GM18499 (cell line): ENCODE measurements at regions not wholly inside any gene's neighbourhood (a gene's known extent, or its start where the extent isn't known, plus 50 kb on each side); places are given as distances from the start of the nearest gene placed in this dataset.

ENCODE experiments used
- ATAC-seq: cut with Tn5 transposase; IDR thresholded peaks from one replicate; pipeline ENCODE4 v1.9.1; 2021; ENCODE audit warnings: moderate number of reproducible peaks; ENCODE audit not compliant: insufficient read depth, unreplicated experiment

GRCh38 chr19:29320618-29321017, 107.7 kb upstream of the UQCRFS1 start:
- no peak for ATAC-seq

GRCh38 chr19:29321116-29321515, 108.2 kb upstream of the UQCRFS1 start:
- no peak for ATAC-seq

DNA sequence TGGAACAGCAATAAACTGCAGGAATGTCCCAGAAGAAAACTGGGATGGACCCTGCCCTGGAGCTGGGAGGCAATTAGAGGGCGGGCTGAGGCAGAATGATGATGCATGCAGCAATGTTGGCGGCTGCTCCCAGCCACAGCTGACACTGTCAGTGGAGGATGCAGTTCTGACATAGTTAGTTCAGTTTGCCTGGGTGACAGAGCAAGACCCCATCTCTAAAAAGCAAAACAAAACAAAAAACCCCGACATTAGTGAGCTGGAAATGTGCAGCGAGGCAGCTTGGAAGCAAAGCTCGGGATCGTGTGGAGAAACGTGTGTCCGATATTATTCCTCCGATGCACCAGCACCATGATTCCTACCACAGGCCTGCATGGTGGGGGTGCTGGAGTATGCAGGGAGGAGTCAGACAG, 110.1 kb upstream of the UQCRFS1 start:
- no peak for ATAC-seq

GRCh38 chr19:29323440-29324290, 110.7 kb upstream of the UQCRFS1 start:
- no peak for ATAC-seq

DNA sequence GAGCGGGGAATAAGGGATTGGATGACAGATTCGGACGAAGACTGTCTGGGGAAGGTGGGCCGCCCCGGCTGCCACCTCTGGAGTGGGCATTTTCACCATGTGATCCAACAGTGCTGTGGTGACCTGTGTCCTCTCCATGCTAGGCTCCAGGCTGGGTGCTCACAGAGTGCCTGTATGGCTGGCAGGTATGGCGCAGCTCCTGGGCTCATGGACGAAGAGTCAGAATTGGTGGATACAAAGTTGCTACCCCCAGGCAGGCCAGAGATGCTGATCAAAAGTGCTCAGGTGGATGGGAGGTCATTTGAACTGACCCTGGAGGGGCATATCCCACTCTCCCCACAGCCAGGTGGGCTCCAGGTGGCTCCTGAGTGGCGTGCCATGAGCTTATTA, 111.3 kb upstream of the UQCRFS1 start:
- no peak for ATAC-seq

DNA sequence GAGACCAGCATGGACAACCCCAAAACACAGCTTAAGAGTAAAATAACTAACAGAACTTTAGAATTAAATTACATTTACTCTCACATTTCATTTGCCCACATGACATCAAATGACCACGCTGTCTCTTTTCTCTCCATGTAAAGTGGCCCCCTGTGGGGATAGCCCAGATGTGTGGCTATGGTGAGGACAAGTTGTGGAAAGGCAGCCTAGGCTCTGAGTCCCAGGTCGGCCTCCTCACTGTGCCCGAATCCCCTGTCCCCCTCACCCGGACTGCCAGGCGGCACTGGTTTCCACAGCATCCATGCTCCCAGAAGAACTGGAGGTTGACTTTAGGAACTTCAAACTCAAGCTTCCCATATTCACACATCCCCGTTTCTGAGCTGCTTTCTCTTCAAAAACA, 111.8 kb upstream of the UQCRFS1 start:
- ATAC-seq = no peak

DNA sequence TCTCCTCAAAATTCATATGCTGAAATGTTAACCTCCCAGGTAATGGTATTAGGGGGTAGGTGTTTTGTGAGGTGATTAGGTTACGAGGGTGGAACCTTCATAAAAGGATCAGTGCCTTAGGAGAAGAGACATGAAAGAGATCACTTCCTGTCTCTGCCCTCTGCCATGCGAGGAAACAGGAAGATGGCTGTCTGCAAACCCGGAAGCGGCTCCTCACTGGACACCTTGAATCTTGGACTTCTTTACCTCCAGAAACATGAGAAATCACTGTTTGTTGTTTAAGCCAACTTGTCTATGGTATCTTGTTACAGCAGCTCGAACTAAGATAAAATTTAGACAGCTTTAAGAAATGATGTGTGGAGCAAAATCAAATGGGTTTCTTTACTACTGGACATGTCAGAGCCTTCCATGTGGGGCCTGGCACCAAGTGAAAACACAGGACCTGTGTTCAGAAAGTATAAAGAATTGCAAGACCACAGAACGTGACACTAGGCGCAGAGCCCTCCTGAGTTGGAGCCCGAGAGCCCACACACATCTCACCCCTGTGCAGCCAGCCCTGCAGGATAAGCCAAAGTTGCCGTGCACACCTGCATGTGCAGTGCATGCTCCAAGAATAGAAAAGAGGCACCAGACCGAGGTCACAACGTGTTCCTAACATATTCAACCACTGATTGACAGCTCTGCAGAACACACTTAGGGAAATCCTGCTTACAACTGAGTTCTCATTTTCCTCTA, 112.5 kb upstream of the UQCRFS1 start:
- ATAC-seq = no peak

DNA sequence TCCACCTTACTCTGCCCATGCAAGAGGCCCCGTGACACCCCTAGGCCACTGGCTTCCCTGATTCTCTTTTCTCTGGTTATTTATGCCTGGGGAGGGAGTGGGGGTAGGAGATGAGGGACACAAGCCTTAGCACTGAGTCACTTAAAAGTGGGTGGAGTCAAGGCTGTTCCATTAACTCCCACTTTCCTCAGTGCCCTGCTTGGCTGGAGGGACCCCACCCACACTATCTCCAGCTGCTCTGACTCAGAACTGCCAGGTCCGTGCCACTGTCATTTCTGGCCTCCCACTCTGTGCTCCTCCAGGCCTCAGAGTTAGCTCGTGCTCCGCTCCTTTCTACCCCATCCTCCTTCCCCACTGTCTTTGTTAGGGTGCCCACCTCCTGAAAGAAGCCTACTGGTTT, 113.4 kb upstream of the UQCRFS1 start:
- ATAC-seq = no peak

DNA sequence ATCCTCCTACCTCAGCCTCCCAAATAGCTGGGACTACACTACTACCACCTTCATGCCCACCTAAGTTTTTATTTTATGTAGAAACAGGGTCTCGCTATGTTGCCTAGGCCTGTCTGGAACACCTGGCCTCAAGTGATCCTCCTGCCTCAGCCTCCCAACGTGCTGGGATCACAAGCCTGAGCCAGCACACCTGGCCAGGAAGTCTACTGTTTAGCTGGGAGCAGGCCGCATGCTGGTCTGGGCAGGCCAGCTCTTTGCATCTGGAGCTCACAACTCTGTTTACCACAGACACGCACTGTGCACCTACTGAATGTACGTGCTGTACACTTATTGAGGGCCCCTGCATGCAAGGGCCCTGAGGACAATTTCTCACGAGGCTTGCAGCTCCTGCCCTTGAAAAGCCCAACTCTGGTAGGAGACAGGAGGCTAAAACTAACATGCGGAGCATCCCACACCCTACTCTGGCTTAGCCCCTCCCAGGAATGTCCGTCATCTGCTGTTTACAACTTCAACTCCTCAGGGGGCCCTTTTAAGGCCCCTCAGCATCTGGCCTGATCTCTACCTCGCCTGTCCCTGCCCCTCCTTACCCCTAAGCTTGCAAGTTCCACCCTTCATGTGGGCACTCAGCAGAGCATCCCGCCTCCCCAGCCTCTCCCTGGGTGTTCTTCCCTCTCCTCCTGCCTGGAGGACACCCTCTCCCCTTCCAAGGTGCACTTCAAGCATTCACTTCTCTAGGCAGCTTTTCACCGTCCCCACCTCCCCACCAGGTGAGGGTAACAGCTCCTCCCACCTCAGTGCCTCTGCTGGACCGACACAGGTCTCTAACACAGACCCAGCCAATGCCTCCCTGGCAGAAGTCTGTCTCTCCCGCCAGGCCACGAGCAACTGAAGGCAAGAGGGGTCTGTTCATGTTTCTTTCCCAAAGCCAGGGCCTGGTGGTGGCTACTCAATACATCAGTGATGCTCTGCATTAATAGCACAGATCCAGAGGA, 114.2 kb upstream of the UQCRFS1 start:
- no peak for ATAC-seq

DNA sequence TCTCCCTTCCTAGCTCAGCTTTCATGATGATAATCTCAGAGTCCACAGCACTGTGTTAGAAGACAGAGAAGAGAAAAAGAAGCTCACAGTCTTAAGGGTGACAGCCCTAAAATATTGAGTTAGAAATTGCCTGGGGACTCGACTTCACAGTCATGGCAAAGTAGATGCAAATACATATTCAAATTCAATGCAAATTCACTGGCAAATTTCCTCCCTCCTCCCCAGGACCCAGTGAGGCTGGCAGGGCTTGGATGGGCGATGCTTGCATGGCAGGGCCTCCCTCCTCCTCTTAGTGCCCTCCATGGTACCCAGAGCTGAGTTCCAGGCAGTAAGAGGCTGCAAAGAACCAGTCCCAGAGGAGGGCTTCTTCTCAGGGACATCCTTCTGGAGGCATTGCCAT, 115.6 kb upstream of the UQCRFS1 start:
- no peak for ATAC-seq

- no peak for ATAC-seq
Observed at GRCh38 chr19:29329460-29330134, 116.6 kb upstream of the UQCRFS1 start.

DNA sequence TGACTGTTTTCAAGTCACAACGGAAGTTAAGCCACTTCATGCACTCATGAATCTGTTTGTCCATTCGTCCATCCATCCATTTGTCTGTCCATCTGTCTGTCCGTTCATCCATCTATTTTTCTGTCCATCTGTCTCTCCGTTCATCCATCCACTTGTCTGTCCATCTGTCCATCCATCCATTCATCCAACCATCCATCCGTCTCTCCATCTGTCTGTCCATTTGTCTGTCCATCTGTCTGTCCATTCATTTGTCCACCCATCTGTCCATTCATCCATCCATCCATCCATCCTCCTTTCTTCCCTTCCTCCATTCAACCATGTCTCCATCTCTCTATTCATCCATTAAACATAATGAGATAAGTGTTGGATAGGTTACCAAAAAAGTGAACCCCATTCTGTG, 123.5 kb upstream of the UQCRFS1 start:
- no peak for ATAC-seq

DNA sequence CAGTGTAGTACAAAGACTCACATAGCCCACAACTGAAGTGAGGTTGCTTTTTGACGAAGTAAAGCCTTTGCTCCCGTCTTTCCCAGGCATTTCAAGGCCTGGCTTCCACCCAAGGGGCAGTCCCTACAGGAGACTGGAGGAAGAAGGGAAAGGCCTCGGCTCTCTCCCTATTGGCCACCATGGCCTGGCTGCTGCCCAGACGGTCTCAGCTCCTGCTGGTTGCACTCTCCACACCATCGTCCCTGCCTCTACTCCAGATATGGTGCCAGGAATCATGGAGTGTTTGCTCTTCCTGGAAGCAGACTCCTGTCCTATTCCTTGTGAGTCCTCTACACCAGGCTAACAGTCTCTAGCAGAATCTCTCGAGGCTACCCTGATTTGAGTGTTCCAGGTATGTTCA, 124.1 kb upstream of the UQCRFS1 start:
- ATAC-seq = no peak

GRCh38 chr19:29338480-29338879, 125.5 kb upstream of the UQCRFS1 start:
- no peak for ATAC-seq

DNA sequence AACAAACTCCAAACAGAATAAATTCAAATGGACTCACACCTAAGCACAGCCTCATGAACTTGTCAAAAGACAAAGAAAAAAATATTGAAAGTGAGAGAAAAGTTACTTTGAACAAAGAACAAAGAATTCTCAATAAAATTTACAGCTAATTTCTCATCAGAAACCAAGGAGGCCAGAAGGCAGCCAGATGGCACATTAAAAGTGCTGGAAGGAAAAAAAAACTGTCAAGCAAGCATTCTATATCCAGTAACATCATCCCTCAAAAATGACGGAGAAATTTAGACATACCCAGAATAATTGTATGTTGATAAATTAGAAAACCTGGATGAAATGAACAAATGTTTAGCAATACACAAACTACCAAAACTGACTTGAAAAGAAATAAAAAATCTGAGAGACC, 129.8 kb upstream of the UQCRFS1 start:
- no peak for ATAC-seq

GRCh38 chr19:29364224-29364726, 151.3 kb upstream of the UQCRFS1 start:
- ATAC-seq = no peak

DNA sequence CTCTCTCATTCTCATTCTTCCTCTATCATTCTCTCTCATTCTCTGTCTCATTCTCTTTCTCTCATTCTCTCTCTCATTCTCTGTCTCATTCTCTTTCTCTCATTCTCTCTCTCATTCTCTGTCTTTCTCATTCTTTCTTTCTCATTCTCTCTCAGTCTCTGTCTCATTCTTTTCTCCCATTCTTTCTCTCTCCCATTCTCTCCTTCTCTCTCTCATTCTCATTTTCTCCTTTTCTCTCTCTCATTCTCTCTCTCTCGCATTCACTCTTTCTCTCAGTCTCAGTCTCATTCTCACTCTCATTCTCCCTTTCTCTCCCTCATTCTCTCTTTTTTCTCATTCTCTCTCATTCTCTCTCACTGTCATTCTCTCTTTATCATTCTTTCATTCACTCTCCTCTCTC, 152.0 kb upstream of the UQCRFS1 start:
- ATAC-seq = no peak

- no peak for ATAC-seq
Observed at GRCh38 chr19:29365836-29366417, 153.0 kb upstream of the UQCRFS1 start.

DNA sequence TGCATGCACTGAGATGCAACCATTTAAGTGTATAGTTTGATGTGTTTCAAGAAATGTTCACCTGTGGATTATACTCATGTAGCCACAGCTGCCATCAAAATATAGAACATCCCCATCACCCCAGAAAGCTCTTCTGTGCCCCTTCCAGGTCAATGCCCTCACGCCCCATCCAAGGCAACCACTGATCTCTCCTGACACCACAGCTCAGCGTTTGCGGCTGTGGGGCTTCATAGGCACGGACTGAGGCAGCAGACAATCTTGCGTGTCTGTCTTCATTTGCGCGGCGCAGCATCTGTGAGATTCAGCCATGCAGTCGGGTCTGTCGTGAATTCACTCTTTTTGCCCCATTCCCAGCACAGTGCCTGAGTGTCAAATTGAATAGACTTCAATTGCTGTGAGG, 153.8 kb upstream of the UQCRFS1 start:
- no peak for ATAC-seq
